IMR-90 (cell line): ENCODE measurements at regions not wholly inside any gene's neighbourhood (a gene's known extent, or its start where the extent isn't known, plus 50 kb on each side); places are given as distances from the start of the nearest gene placed in this dataset.

ENCODE experiments used
- ATAC-seq: fragments of 200-7000 bp; cut with Tn5 transposase; 2 replicates; pipeline ENCODE4 v1.9.1; 2020; ENCODE audit warnings: low read depth, mild to moderate bottlenecking, moderate library complexity
- BruUV-seq: library from RNA; stranded (reverse); fragments of 400-500 nt; replicated peaks from 2 replicates; lab custom pipeline; 2021; lab: Mats Ljungman, UMichigan
- CTCF ChIA-PET: fragments of 300-600 bp; formaldehyde crosslinking; extraction: SDS; loops from one replicate; lab custom pipeline; 2021; ENCODE audit warnings: antibody characterized with exemption; lab: Yijun Ruan, JAX
- POLR2A ChIA-PET: fragments of 300-600 bp; sonication (Branson Sonifier 250); formaldehyde crosslinking; loops from one replicate; lab custom pipeline; 2022; ENCODE audit warnings: antibody characterized with exemption; ENCODE audit not compliant: unreplicated experiment; lab: Charles Lee
- DNase-seq: peaks from one replicate; pipeline ENCODE4 v3.0.0; 2013
- H2AFZ ChIP-seq: replicated peaks from 2 replicates; pipeline ENCODE3; 2013; ENCODE audit warnings: low read length, mild to moderate bottlenecking; ENCODE audit not compliant: poor library complexity
- H2AK5ac ChIP-seq: 2 replicates; pipeline ENCODE4 v1.6.1; 2013; ENCODE audit warnings: low read depth, low read length, inconsistent platforms
- H2AK9ac ChIP-seq: replicated peaks from 2 replicates; pipeline ENCODE3; 2013; ENCODE audit warnings: mild to moderate bottlenecking, low read depth, low read length, moderate library complexity; ENCODE audit not compliant: poor library complexity
- H2BK120ac ChIP-seq: 2 replicates; pipeline ENCODE4 v1.6.1; 2013; ENCODE audit warnings: low read depth, low read length, inconsistent platforms
- H2BK15ac ChIP-seq: 3 replicates; pipeline ENCODE4 v1.6.1; 2013; ENCODE audit warnings: low read depth, low read length, inconsistent platforms
- H2BK20ac ChIP-seq: 2 replicates; pipeline ENCODE4 v1.6.1; 2013; ENCODE audit warnings: low read depth, mild to moderate bottlenecking, inconsistent platforms, low read length, moderate library complexity
- H2BK5ac ChIP-seq: 2 replicates; pipeline ENCODE4 v1.6.1; 2013; ENCODE audit warnings: mild to moderate bottlenecking, low read depth, low read length, inconsistent platforms; ENCODE audit not compliant: poor library complexity, severe bottlenecking
- H3K14ac ChIP-seq: replicated peaks from 2 replicates; pipeline ENCODE4 v1.6.1; 2013; ENCODE audit warnings: low read depth, low read length, inconsistent platforms
- H3K18ac ChIP-seq: 2 replicates; pipeline ENCODE4 v1.6.1; 2013; ENCODE audit warnings: low read depth, low read length, control low read depth
- H3K23ac ChIP-seq: 2 replicates; pipeline ENCODE4 v1.6.1; 2013; ENCODE audit warnings: low read depth, low read length, inconsistent platforms
- H3K27ac ChIP-seq: 2 replicates; pipeline ENCODE4 v1.5.1; 2013; ENCODE audit warnings: mild to moderate bottlenecking, control low read depth, low read length; ENCODE audit not compliant: insufficient read depth
- H3K27me3 ChIP-seq: 2 replicates; pipeline ENCODE4 v1.6.1; 2013; ENCODE audit warnings: low read length; ENCODE audit not compliant: control insufficient read depth, insufficient read depth
- H3K36me3 ChIP-seq: 2 replicates; pipeline ENCODE4 v1.6.1; 2013; ENCODE audit warnings: low read length, mixed read lengths; ENCODE audit not compliant: control insufficient read depth, insufficient read depth
- H3K4ac ChIP-seq: 2 replicates; pipeline ENCODE4 v1.6.1; 2013; ENCODE audit warnings: low read depth, low read length, inconsistent platforms
- H3K4me1 ChIP-seq: 2 replicates; pipeline ENCODE4 v1.6.1; 2013; ENCODE audit warnings: low read length, mixed read lengths; ENCODE audit not compliant: control insufficient read depth, insufficient read depth
- H3K4me2 ChIP-seq: 2 replicates; pipeline ENCODE4 v1.6.1; 2013; ENCODE audit warnings: low read depth, mild to moderate bottlenecking, control low read depth, low read length, moderate library complexity
- H3K4me3 ChIP-seq: 2 replicates; pipeline ENCODE4 v1.5.1; 2013; ENCODE audit warnings: low read depth, mild to moderate bottlenecking, control low read depth, low read length, moderate library complexity; ENCODE audit not compliant: insufficient read depth
- H3K56ac ChIP-seq: 2 replicates; pipeline ENCODE4 v1.6.1; 2013; ENCODE audit warnings: low read length, inconsistent platforms; ENCODE audit not compliant: insufficient read depth; ENCODE audit errors: extremely low read depth
- H3K79me1 ChIP-seq, 2 experiments: 2 replicates each; pipeline ENCODE4 v1.6.1; 2013; ENCODE audit warnings: low read length in 2 of 2, inconsistent platforms in 1 of 2, low read depth in 1 of 2
- H3K9ac ChIP-seq: 2 replicates; pipeline ENCODE4 v1.6.1; 2013; ENCODE audit warnings: low read depth, low read length, control low read depth
- H3K9me1 ChIP-seq: 2 replicates; pipeline ENCODE4 v1.6.1; 2013; ENCODE audit warnings: low read length, inconsistent platforms; ENCODE audit not compliant: insufficient read depth
- H3K9me3 ChIP-seq: 2 replicates; pipeline ENCODE4 v1.6.1; 2013; ENCODE audit warnings: low read length; ENCODE audit not compliant: control insufficient read depth, insufficient read depth
- H4K20me1 ChIP-seq: 2 replicates; pipeline ENCODE4 v1.6.1; 2013; ENCODE audit warnings: low read length, inconsistent platforms; ENCODE audit not compliant: insufficient read depth
- H4K5ac ChIP-seq: 2 replicates; pipeline ENCODE4 v1.6.1; 2013; ENCODE audit warnings: mild to moderate bottlenecking, low read depth, low read length, control low read depth
- H4K8ac ChIP-seq, 2 experiments: 2 replicates each; pipeline ENCODE4 v1.6.1; 2013; ENCODE audit warnings: low read depth in 2 of 2, low read length in 2 of 2, control low read depth in 1 of 2, inconsistent platforms in 1 of 2
- H4K91ac ChIP-seq: 2 replicates; pipeline ENCODE4 v1.6.1; 2013; ENCODE audit warnings: low read depth, low read length, inconsistent platforms; ENCODE audit not compliant: insufficient read depth
- BHLHE40 ChIP-seq: fragments of 150-350 bp; IDR thresholded peaks from 2 replicates; pipeline ENCODE4 v1.6.1; 2016; ENCODE audit warnings: mild to moderate bottlenecking, low read depth, low read length
- CEBPB ChIP-seq: IDR thresholded peaks from 2 replicates; pipeline ENCODE4 v1.6.1; 2012; ENCODE audit warnings: low read depth, low read length, improper control_type of control experiment
- MAFK ChIP-seq: IDR thresholded peaks from 2 replicates; pipeline ENCODE4 v1.6.1; 2012; ENCODE audit warnings: low read depth, low read length, improper control_type of control experiment
- MAZ ChIP-seq: IDR thresholded peaks from 2 replicates; pipeline ENCODE4 v1.6.1; 2012; ENCODE audit warnings: low read depth, mild to moderate bottlenecking, low read length, improper control_type of control experiment, moderate library complexity, borderline replicate concordance
- NFE2L2 ChIP-seq: fragments of 150-350 bp; IDR thresholded peaks from 2 replicates; pipeline ENCODE4 v1.6.1; 2016; ENCODE audit warnings: low read depth, mild to moderate bottlenecking, low read length
- RAD21 ChIP-seq: IDR thresholded peaks from 2 replicates; pipeline ENCODE4 v1.6.1; 2012; ENCODE audit warnings: low read length, improper control_type of control experiment
- RFX5 ChIP-seq: IDR thresholded peaks from 2 replicates; pipeline ENCODE4 v1.8.0; 2012; ENCODE audit warnings: low read depth, mild to moderate bottlenecking, low read length, moderate library complexity
- USF2 ChIP-seq: fragments of 150-350 bp; IDR thresholded peaks from 2 replicates; pipeline ENCODE4 v1.6.1; 2017; ENCODE audit warnings: mild to moderate bottlenecking, antibody characterized with exemption, low read length, low read depth
- WGBS, 2 experiments: methylation state at CpG; one replicate each; pipeline versions ENCODE4 v1.1.5 to v1.1.7; 2013; ENCODE audit warnings: missing lambda C conversion rate in 2 of 2; ENCODE audit not compliant: insufficient read length in 1 of 2; ENCODE audit errors: extremely low coverage in 2 of 2; 5-methylcytosine and 5-hydroxymethylcytosine counted together
- dilution Hi-C: fragments of 300-500 bp; cut with HindIII; formaldehyde crosslinking; loops from one replicate; pipeline ENCODE4 v1.14.3; 2018; ENCODE audit warnings: low sequenced_read_pairs; ENCODE audit not compliant: unreplicated experiment
- in situ Hi-C: fragments of 300-500 bp; cut with MboI; formaldehyde crosslinking; loops from 3 replicates; pipeline ENCODE4 v1.14.3; 2019; ENCODE audit warnings: low sequenced_read_pairs, inconsistent platforms, mixed read lengths
- intact Hi-C: fragments of 100-400 bp; cut with micrococcal nuclease; formaldehyde crosslinking; loops from 2 replicates; pipeline ENCODE4 v1.10.0; 2022
- TF ChIP-seq, protein P1 (sequence below): fragments of 150-350 bp; IDR thresholded peaks from 2 replicates; pipeline ENCODE4 v1.6.1; 2016; ENCODE audit warnings: low read depth, mild to moderate bottlenecking, low read length, moderate library complexity, borderline replicate concordance

DNA sequence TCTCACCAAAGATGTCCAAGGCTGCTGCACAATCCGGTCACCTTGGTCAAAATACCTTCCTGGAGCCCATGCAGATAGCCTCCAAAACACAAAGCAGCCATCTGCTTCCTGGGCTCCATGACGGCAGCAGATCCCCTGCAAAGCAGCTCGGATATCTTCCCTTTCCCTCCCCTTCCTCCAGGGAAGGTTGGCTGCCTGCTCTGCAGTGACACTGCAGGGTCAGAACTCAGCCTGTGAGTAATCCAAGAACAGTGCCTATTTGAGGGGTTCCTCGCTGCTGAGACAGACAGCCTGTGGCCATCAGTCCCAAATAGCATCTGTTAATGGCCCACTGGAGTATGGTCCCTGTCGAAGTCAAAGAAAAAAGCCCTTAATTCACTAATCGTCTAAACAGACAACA, 270.8 kb downstream of the PREX1 start:
- Histone ChIP-seq H3K27ac (no peak overlapping the region), H3K56ac (no peak overlapping the region), H3K36me3 (no peaks in the 10 kb centered on the region), H2BK20ac (no peak overlapping the region), H2BK5ac (no peak overlapping the region), H4K20me1 (no peaks in the 10 kb centered on the region), H3K4me1 (no peaks in the 10 kb centered on the region), H4K5ac (no peak overlapping the region), H4K91ac (no peak overlapping the region), H2BK15ac (no peak overlapping the region), H3K14ac (no peak overlapping the region), H3K9me3 (no peaks in the 10 kb centered on the region), H3K23ac (no peak overlapping the region), H3K18ac (no peak overlapping the region), H3K9me1 (no peaks in the 10 kb centered on the region), H3K27me3 (peaks cover 1% of the 10 kb centered on the region), H2AK9ac (no peak overlapping the region), H3K4me3 (no peak overlapping the region), H3K4ac (no peak overlapping the region), H2AFZ (peak overlapping the region; percentile 49), H3K9ac (no peak overlapping the region), H4K8ac (no peak overlapping the region), H3K4me2 (no peak overlapping the region), H3K79me1 (no peaks in the 10 kb centered on the region), H2BK120ac (no peak overlapping the region), H2AK5ac (no peak overlapping the region)
- ATAC-seq (no peak), DNase-seq (no peak)
- BruUV-seq: no TSS peak
- in situ Hi-C loops (no loop called here), dilution Hi-C loops (no loop called here), intact Hi-C loops (no loop called here)
- POLR2A ChIA-PET: no interaction called here
- no peak for TF ChIP-seq MAFK
- no peak for TF ChIP-seq MAZ
- TF ChIP-seq BHLHE40: no peak
- TF ChIP-seq, protein P1, sequence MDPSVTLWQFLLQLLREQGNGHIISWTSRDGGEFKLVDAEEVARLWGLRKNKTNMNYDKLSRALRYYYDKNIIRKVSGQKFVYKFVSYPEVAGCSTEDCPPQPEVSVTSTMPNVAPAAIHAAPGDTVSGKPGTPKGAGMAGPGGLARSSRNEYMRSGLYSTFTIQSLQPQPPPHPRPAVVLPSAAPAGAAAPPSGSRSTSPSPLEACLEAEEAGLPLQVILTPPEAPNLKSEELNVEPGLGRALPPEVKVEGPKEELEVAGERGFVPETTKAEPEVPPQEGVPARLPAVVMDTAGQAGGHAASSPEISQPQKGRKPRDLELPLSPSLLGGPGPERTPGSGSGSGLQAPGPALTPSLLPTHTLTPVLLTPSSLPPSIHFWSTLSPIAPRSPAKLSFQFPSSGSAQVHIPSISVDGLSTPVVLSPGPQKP: no peak
- TF ChIP-seq NFE2L2: no peak
- no peak for TF ChIP-seq RFX5
- TF ChIP-seq USF2: no peak
- no peak for TF ChIP-seq CEBPB
- no peak for TF ChIP-seq RAD21
- WGBS, 2 experiments: 0% methylated on average over 3 of the region's 6 CpGs; no CpG with 5 or more reads in 1 of the 2 experiments
- CTCF ChIA-PET: no interaction called here
